Tibial nerve (tissue), 4 donors: ENCODE measurements at regions not wholly inside any gene's neighbourhood (a gene's known extent, or its start where the extent isn't known, plus 50 kb on each side); places are given as distances from the start of the nearest gene placed in this dataset.

ENCODE experiments used
- DNase-seq, 2 donors: peaks; one replicate each; pipeline ENCODE4 v3.0.0-alpha.2; 2019; ENCODE audit warnings: low spot score in 2 of 2
- H3K27ac ChIP-seq, 4 donors: fragments of 200-600 bp; sonication (generic) in 3 of 4; one replicate each; pipeline ENCODE4 v1.5.1; 2017 to 2019; ENCODE audit warnings: mild to moderate bottlenecking in 1 of 4
- H3K27me3 ChIP-seq, 2 donors: fragments of 200-600 bp; sonication (generic) in 1 of 2; one replicate each; pipeline versions ENCODE4 v1.5.1 to v1.6.0; 2017 to 2019
- H3K36me3 ChIP-seq, 3 donors: fragments of 200-600 bp; sonication (generic); one replicate each; pipeline ENCODE4 v1.5.1; 2018 to 2019
- H3K4me1 ChIP-seq, 4 donors: fragments of 200-600 bp; sonication (generic) in 3 of 4; one replicate each; pipeline ENCODE4 v1.5.1; 2017 to 2019
- H3K4me3 ChIP-seq, 4 donors: fragments of 200-600 bp; sonication (generic) in 3 of 4; one replicate each; pipeline ENCODE4 v1.5.1; 2017 to 2019; ENCODE audit warnings: mild to moderate bottlenecking in 1 of 4, moderate library complexity in 1 of 4
- H3K9me3 ChIP-seq, 4 donors: fragments of 200-600 bp; sonication (generic) in 3 of 4; one replicate each; pipeline ENCODE4 v1.5.1; 2017 to 2019
- EP300 ChIP-seq, 2 donors: sonication (generic); formaldehyde crosslinking; IDR thresholded peaks; one replicate each; pipeline ENCODE4 v1.6.1; 2017; ENCODE audit warnings: antibody characterized with exemption in 2 of 2, mild to moderate bottlenecking in 1 of 2
- POLR2A ChIP-seq, 2 donors: fragments of 450-650 bp; IDR thresholded peaks; one replicate each; pipeline ENCODE4 v1.6.1; 2017; ENCODE audit warnings: antibody characterized with exemption in 2 of 2, mild to moderate bottlenecking in 2 of 2, moderate library complexity in 2 of 2
- WGBS, 2 donors: methylation state at CpG; one replicate each; pipeline ENCODE4 v1.1.5; 2018; 5-methylcytosine and 5-hydroxymethylcytosine counted together
- TF ChIP-seq, protein P1 (sequence below), 5 experiments: fragments of 200-600 bp in 3 of 5; fragments of 450-650 bp in 2 of 5; sonication (generic) in 3 of 5; IDR thresholded peaks; one replicate each; pipeline ENCODE4 v1.5.1; 2016 to 2019; ENCODE audit warnings: antibody characterized with exemption in 5 of 5, mild to moderate bottlenecking in 3 of 5, moderate library complexity in 2 of 5

DNA sequence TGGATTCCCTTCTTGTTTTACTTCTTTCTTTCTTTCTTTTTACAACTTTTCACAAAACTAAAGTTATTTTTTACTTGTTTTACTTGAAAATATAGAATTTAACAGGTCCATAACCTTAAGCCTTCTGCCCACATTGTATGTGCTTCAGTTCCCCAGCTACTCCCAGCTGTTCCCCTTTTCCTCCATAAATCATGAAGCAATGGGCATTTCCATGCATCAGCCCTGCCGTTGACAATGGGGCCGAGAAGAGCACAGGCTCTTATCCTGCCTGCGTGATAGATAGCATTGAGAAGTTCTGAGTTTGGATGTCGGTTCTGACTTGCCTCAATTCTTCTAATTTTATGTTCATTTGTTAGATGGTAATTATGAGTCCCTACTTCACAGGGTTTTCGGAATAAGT is 583.8 kb downstream of the CDH26 start:
- 77 to 79% methylated on average over 5 of the region's 5 CpGs for WGBS, 2 donors
- no peak for DNase-seq
- Histone ChIP-seq H3K9me3 (peaks cover 0 to 12% (median 0%) of the 10 kb centered on the region in 4 donors), H3K4me3 (no peak overlapping the region), H3K27me3 (no peaks in the 10 kb centered on the region), H3K27ac (no peak overlapping the region), H3K36me3 (no peaks in the 10 kb centered on the region), H3K4me1 (no peaks in the 10 kb centered on the region)
- TF ChIP-seq, protein P1, sequence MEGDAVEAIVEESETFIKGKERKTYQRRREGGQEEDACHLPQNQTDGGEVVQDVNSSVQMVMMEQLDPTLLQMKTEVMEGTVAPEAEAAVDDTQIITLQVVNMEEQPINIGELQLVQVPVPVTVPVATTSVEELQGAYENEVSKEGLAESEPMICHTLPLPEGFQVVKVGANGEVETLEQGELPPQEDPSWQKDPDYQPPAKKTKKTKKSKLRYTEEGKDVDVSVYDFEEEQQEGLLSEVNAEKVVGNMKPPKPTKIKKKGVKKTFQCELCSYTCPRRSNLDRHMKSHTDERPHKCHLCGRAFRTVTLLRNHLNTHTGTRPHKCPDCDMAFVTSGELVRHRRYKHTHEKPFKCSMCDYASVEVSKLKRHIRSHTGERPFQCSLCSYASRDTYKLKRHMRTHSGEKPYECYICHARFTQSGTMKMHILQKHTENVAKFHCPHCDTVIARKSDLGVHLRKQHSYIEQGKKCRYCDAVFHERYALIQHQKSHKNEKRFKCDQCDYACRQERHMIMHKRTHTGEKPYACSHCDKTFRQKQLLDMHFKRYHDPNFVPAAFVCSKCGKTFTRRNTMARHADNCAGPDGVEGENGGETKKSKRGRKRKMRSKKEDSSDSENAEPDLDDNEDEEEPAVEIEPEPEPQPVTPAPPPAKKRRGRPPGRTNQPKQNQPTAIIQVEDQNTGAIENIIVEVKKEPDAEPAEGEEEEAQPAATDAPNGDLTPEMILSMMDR (IDR thresholded peaks at IDR 0.05): no peak
- TF ChIP-seq POLR2A (IDR thresholded peaks at IDR 0.05) (no peak), EP300 (IDR thresholded peaks at IDR 0.05) (no peak)

DNA sequence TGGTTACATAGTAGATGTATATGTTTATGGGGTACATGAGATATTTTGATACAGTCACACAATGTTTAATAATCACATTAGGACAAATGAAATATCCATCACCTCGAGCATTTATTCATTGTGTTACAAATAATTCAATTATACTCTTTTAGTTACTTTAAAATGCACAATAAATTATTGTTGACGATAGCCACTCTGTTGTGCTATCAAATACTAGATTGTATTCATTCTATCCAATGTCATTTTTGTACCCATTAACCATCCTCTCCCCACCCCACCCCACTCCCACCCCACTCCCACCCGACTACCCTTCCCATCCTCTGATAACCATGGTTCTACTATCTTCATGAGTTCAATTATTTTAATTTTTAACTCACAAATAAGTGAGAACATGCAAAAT is 585.4 kb downstream of the CDH26 start:
- Histone ChIP-seq H3K27ac (no peak overlapping the region), H3K9me3 (peaks cover 0 to 12% (median 0%) of the 10 kb centered on the region in 4 donors), H3K36me3 (no peaks in the 10 kb centered on the region), H3K4me1 (no peaks in the 10 kb centered on the region), H3K4me3 (no peak overlapping the region), H3K27me3 (no peaks in the 10 kb centered on the region)
- 72 to 76% methylated on average over 3 of the region's 3 CpGs for WGBS, 2 donors
- no peak for DNase-seq
- TF ChIP-seq, protein P1 (IDR thresholded peaks at IDR 0.05): no peak
- TF ChIP-seq EP300 (IDR thresholded peaks at IDR 0.05) (no peak), POLR2A (IDR thresholded peaks at IDR 0.05) (no peak)

DNA sequence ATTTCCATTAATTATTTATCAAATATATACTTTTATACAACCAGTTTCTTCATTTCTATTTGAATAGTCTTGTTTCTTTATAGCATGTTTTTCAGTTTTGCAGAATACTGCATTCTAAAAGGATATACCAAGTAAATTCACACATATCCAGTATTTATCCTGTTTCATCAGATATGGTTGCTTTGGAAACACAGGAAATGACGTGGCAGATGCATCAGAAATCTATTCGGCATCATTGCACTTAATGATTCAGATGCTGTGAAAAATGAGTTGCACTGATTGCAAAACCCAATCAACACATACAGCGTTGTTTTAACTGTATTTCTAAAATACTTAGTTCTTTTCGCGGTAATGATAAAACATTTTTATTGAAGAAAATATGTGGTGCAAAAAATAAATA is 594.9 kb downstream of the CDH26 start:
- no peaks in the 10 kb centered on the region for H3K27me3 ChIP-seq
- H3K4me1 ChIP-seq: no peaks in the 10 kb centered on the region
- H3K27ac ChIP-seq: no peak overlapping the region
- H3K4me3 ChIP-seq: no peak overlapping the region
- no peak for DNase-seq
- no peaks in the 10 kb centered on the region for H3K36me3 ChIP-seq
- WGBS, 2 donors: 87 to 90% methylated on average over 5 of the region's 5 CpGs
- no peaks in the 10 kb centered on the region for H3K9me3 ChIP-seq
- TF ChIP-seq, protein P1 (IDR thresholded peaks at IDR 0.05): no peak
- TF ChIP-seq EP300 (IDR thresholded peaks at IDR 0.05) (no peak), POLR2A (IDR thresholded peaks at IDR 0.05) (no peak)

DNA sequence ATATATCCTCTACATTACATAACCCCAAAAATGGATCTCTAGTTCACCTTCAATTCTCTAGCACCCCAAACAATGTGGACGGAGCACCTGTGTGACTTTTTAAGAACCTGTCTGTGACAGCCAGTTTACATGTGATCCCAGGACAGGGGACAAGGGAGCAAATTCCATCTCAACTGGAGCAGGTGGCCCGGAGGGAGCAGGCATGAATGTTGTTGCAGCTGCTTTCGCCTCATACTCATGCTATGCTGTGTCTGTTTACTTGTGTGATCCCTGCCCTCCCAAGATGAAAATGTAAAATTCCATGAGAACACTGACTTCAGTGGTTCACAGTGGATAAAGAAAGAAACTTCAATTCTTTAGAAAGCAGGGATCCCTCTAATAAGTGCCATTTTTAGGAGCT is 600.3 kb downstream of the CDH26 start:
- H3K9me3 ChIP-seq: no peaks in the 10 kb centered on the region
- TF ChIP-seq EP300 (IDR thresholded peaks at IDR 0.05): no peak
- TF ChIP-seq, protein P1 (IDR thresholded peaks at IDR 0.05): no peak
- TF ChIP-seq POLR2A (IDR thresholded peaks at IDR 0.05): no peak
- DNase-seq: no peak
- no peak overlapping the region for H3K27ac ChIP-seq
- H3K36me3 ChIP-seq: no peaks in the 10 kb centered on the region
- WGBS, 2 donors: 66 to 70% methylated on average over 3 of the region's 3 CpGs
- H3K4me1 ChIP-seq: no peaks in the 10 kb centered on the region
- H3K4me3 ChIP-seq: no peak overlapping the region
- H3K27me3 ChIP-seq: no peaks in the 10 kb centered on the region

DNA sequence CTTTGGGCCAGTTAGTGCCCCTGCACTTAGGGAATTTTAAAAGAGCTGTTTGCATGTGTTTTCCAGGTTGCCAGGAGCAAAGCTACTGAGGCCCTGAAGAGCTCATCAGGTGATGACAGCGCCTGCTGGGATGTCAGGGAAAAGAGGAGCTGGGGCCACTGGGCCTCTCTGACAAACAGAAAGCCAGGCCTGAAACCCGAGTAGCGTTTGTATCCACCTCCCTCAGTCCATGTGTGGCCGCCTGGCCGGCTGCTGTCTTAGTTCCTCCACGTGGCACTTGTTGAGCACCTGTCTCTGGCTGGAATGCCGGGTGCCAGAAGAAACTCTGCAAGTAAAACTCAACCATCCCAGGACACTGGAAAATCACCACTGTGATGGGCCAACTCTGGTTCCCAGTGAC is 601.2 kb downstream of the CDH26 start:
- Histone ChIP-seq H3K27me3 (no peaks in the 10 kb centered on the region), H3K9me3 (no peaks in the 10 kb centered on the region), H3K36me3 (no peaks in the 10 kb centered on the region), H3K4me3 (no peak overlapping the region), H3K27ac (no peak overlapping the region), H3K4me1 (no peaks in the 10 kb centered on the region)
- DNase-seq: no peak
- TF ChIP-seq, protein P1 (IDR thresholded peaks at IDR 0.05): no peak
- no peak for TF ChIP-seq POLR2A (IDR thresholded peaks at IDR 0.05)
- no peak for TF ChIP-seq EP300 (IDR thresholded peaks at IDR 0.05)
- WGBS, 2 donors: 59 to 71% methylated on average over 6 to 7 of the region's 7 CpGs
